GM12872 (cell line): ENCODE measurements at regions not wholly inside any gene's neighbourhood (a gene's known extent, or its start where the extent isn't known, plus 50 kb on each side); places are given as distances from the start of the nearest gene placed in this dataset.
A peak's percentile ranks its signal among the peaks of the same experiment; 100 is the strongest.

ENCODE experiments used
- CTCF ChIP-seq: IDR thresholded peaks from 3 replicates; pipeline ENCODE4 v1.5.1; 2011; ENCODE audit warnings: low read depth, mild to moderate bottlenecking, low read length, moderate library complexity; ENCODE audit not compliant: insufficient read depth

- no peak for TF ChIP-seq CTCF
These were observed 511.5 kb upstream of the NAALADL2 start for GRCh38 chr3:174347474-174348138.

- TF ChIP-seq CTCF, result no peak
These were observed 506.9 kb upstream of the NAALADL2 start for GRCh38 chr3:174352227-174352626.

- TF ChIP-seq CTCF, result peak; percentile 25; the same call in 1 of the 3 replicates
These were observed 503.6 kb upstream of the NAALADL2 start for GRCh38 chr3:174355505-174355904.

GRCh38 chr3:174356596-174356995 is 502.5 kb upstream of the NAALADL2 start:
- no peak for TF ChIP-seq CTCF

- no peak for TF ChIP-seq CTCF
These were observed 500.9 kb upstream of the NAALADL2 start for GRCh38 chr3:174358252-174358651.

- TF ChIP-seq CTCF, result no peak
These were observed 496.6 kb upstream of the NAALADL2 start for GRCh38 chr3:174362556-174362955.

- no peak for TF ChIP-seq CTCF
These were observed 495.9 kb upstream of the NAALADL2 start for GRCh38 chr3:174363256-174363655.
